ENCODE measurements at regions not wholly inside any gene's neighbourhood (a gene's known extent, or its start where the extent isn't known, plus 50 kb on each side); places are given as distances from the start of the nearest gene placed in this dataset.

DNA sequence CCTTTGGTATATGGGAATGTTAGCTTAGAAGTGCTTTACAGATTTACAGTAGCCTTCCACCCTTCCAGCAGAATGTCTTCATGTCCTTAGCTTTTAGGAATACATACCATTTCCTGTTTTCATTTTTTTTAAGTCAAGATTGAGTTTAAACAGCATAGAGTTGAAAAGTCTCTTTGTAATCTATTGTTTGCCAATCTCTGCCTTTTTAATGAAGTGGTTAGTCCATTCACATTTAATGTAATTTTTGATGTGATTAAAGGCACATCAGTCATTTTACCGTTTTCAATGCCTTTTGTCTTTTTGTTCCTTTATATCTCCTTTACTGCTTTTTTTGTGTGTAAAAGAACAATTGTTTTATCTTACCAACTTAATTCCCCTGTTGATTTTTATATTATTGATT, 233.4 kb upstream of the SMIM21 start:
- TF ChIP-seq, protein P1, sequence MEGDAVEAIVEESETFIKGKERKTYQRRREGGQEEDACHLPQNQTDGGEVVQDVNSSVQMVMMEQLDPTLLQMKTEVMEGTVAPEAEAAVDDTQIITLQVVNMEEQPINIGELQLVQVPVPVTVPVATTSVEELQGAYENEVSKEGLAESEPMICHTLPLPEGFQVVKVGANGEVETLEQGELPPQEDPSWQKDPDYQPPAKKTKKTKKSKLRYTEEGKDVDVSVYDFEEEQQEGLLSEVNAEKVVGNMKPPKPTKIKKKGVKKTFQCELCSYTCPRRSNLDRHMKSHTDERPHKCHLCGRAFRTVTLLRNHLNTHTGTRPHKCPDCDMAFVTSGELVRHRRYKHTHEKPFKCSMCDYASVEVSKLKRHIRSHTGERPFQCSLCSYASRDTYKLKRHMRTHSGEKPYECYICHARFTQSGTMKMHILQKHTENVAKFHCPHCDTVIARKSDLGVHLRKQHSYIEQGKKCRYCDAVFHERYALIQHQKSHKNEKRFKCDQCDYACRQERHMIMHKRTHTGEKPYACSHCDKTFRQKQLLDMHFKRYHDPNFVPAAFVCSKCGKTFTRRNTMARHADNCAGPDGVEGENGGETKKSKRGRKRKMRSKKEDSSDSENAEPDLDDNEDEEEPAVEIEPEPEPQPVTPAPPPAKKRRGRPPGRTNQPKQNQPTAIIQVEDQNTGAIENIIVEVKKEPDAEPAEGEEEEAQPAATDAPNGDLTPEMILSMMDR (IDR thresholded peaks at IDR 0.05; ENCODE audit: insufficient read depth, low read depth, low read length) = no peak
- TF ChIP-seq EZH2 (IDR thresholded peaks at IDR 0.05; ENCODE audit: insufficient read depth, low read length) = no peak

Data from astrocyte (in vitro differentiated cells and primary cell).